SKM-1 treated with dmso at 0.1 percent for 144 hours (cell line): ENCODE measurements at regions not wholly inside any gene's neighbourhood (a gene's known extent, or its start where the extent isn't known, plus 50 kb on each side); places are given as distances from the start of the nearest gene placed in this dataset.

Source experiments
- DNase-seq: peaks from one replicate; lab custom pipeline; 2025; ENCODE audit not compliant: unreplicated experiment; lab: John Stamatoyannopoulos, UW

- DNase-seq = no peak
These were observed 130.5 kb upstream of the ZNF644 start for GRCh38 chr1:91152331-91152730.

GRCh38 chr1:91151702-91152101 is 129.9 kb upstream of the ZNF644 start:
- no peak for DNase-seq

GRCh38 chr1:91148641-91149069 is 126.8 kb upstream of the ZNF644 start:
- peak; percentile 53 for DNase-seq

- DNase-seq = no peak
These were observed 120.0 kb upstream of the ZNF644 start for GRCh38 chr1:91141858-91142257.

GRCh38 chr1:91138959-91139358 is 117.1 kb upstream of the ZNF644 start:
- DNase-seq = no peak

GRCh38 chr1:91137173-91137852 is 115.5 kb upstream of the ZNF644 start:
- no peak for DNase-seq

GRCh38 chr1:91135799-91136198 is 114.0 kb upstream of the ZNF644 start:
- DNase-seq = no peak

GRCh38 chr1:91133248-91133647 is 111.4 kb upstream of the ZNF644 start:
- DNase-seq = no peak

- DNase-seq = no peak
These were observed 108.6 kb upstream of the ZNF644 start for GRCh38 chr1:91130256-91130985.

- DNase-seq = no peak
These were observed 107.6 kb upstream of the ZNF644 start for GRCh38 chr1:91129458-91129857.

GRCh38 chr1:91129017-91129416 is 107.2 kb upstream of the ZNF644 start:
- no peak for DNase-seq

GRCh38 chr1:91124989-91125417 is 103.2 kb upstream of the ZNF644 start:
- DNase-seq = no peak

GRCh38 chr1:91124290-91124985 is 102.6 kb upstream of the ZNF644 start:
- no peak for DNase-seq

- no peak for DNase-seq
These were observed 101.9 kb upstream of the ZNF644 start for GRCh38 chr1:91123773-91124172.

- no peak for DNase-seq
These were observed 101.5 kb upstream of the ZNF644 start for GRCh38 chr1:91123319-91123718.

- DNase-seq = no peak
These were observed 100.4 kb upstream of the ZNF644 start for GRCh38 chr1:91122106-91122717.

GRCh38 chr1:91121366-91121765 is 99.5 kb upstream of the ZNF644 start:
- DNase-seq = no peak

- DNase-seq = no peak
These were observed 99.1 kb upstream of the ZNF644 start for GRCh38 chr1:91120936-91121335.

GRCh38 chr1:91120421-91120820 is 98.6 kb upstream of the ZNF644 start:
- DNase-seq = no peak

- no peak for DNase-seq
These were observed 82.9 kb upstream of the ZNF644 start for GRCh38 chr1:91104712-91105111.

- no peak for DNase-seq
These were observed 79.5 kb upstream of the ZNF644 start for GRCh38 chr1:91101328-91101727.
